OCI-LY3 (cell line): ENCODE measurements at regions not wholly inside any gene's neighbourhood (a gene's known extent, or its start where the extent isn't known, plus 50 kb on each side); places are given as distances from the start of the nearest gene placed in this dataset.

Experiments
- H2AFZ ChIP-seq: fragments of 200-600, 300-600 bp; shearing (Covaris generic); 2 replicates; pipeline ENCODE4 v1.6.0; 2014; ENCODE audit warnings: antibody characterized with exemption, low read depth, low read length
- H3K27ac ChIP-seq: fragments of 200-600, 300-600 bp; sonication (generic); 2 replicates; pipeline ENCODE4 v1.5.1; 2014; ENCODE audit warnings: mild to moderate bottlenecking, low read length, moderate library complexity, mixed read lengths
- H3K27me3 ChIP-seq: fragments of 200-600, 300-600 bp; sonication (generic); 2 replicates; pipeline ENCODE4 v1.6.1; 2014; ENCODE audit warnings: low read depth, low read length, mixed read lengths
- H3K36me3 ChIP-seq: fragments of 200-600, 300-600 bp; sonication (generic); replicated peaks from 2 replicates; pipeline ENCODE3; 2014; ENCODE audit warnings: low read depth, low read length, mixed read lengths
- H3K4me1 ChIP-seq: fragments of 300-600, 200-600 bp; sonication (generic); 2 replicates; pipeline ENCODE4 v1.6.1; 2014; ENCODE audit warnings: low read length, mixed read lengths
- H3K4me2 ChIP-seq: fragments of 200-600, 300-600 bp; sonication (generic); 2 replicates; pipeline ENCODE4 v1.6.1; 2014; ENCODE audit warnings: low read length, mixed read lengths
- H3K4me3 ChIP-seq: fragments of 300-600, 200-600 bp; sonication (generic); 2 replicates; pipeline ENCODE4 v1.5.1; 2014; ENCODE audit warnings: antibody characterized with exemption, mild to moderate bottlenecking, low read length, moderate library complexity
- H3K79me2 ChIP-seq: fragments of 300-600, 200-600 bp; shearing (Covaris generic); 2 replicates; pipeline ENCODE4 v1.6.1; 2014; ENCODE audit warnings: mild to moderate bottlenecking, low read length, mixed read lengths
- H3K9ac ChIP-seq: fragments of 300-600, 200-600 bp; shearing (Covaris generic); 2 replicates; pipeline ENCODE4 v1.6.0; 2014; ENCODE audit warnings: mild to moderate bottlenecking, low read length, moderate library complexity
- H3K9me3 ChIP-seq: fragments of 200-600, 300-600 bp; shearing (Covaris generic); 2 replicates; pipeline ENCODE4 v1.6.1; 2014; ENCODE audit warnings: low read length, mixed read lengths; ENCODE audit not compliant: insufficient read depth
- H4K20me1 ChIP-seq: fragments of 200-600, 300-600 bp; sonication (generic); 2 replicates; pipeline ENCODE4 v1.6.1; 2016; ENCODE audit warnings: low read length, mixed read lengths; ENCODE audit not compliant: insufficient read depth
- CTCF ChIP-seq: fragments of 200-600, 300-600 bp; sonication (generic); IDR thresholded peaks from 2 replicates; pipeline ENCODE4 v1.5.1; 2014; ENCODE audit warnings: antibody characterized with exemption, low read length, low read depth
- EZH2phosphoT487 ChIP-seq: fragments of 200-600 bp; shearing (Covaris generic); IDR thresholded peaks from 2 replicates; pipeline ENCODE4 v1.6.1; 2018; ENCODE audit warnings: antibody characterized with exemption, mixed run types, low read depth

GRCh38 chr18:38263066-38263465 lies 697.5 kb upstream of the CELF4 start:
- Histone ChIP-seq H3K4me1 (no peaks in the 10 kb centered on the region), H3K4me3 (no peak overlapping the region), H2AFZ (no peak overlapping the region), H3K79me2 (no peaks in the 10 kb centered on the region), H3K27me3 (no peaks in the 10 kb centered on the region), H3K9ac (no peak overlapping the region), H3K4me2 (no peak overlapping the region), H3K27ac (no peak overlapping the region), H4K20me1 (no peaks in the 10 kb centered on the region), H3K36me3 (no peaks in the 10 kb centered on the region), H3K9me3 (no peaks in the 10 kb centered on the region)
- TF ChIP-seq EZH2phosphoT487 (no peak), CTCF (no peak)

- Histone ChIP-seq H3K9ac (no peak overlapping the region), H3K79me2 (no peaks in the 10 kb centered on the region), H3K27me3 (no peaks in the 10 kb centered on the region), H3K27ac (no peak overlapping the region), H3K4me3 (no peak overlapping the region), H3K9me3 (no peaks in the 10 kb centered on the region), H3K4me1 (no peaks in the 10 kb centered on the region), H2AFZ (no peak overlapping the region), H3K4me2 (no peak overlapping the region), H4K20me1 (no peaks in the 10 kb centered on the region), H3K36me3 (no peaks in the 10 kb centered on the region)
- no peak for TF ChIP-seq CTCF
- no peak for TF ChIP-seq EZH2phosphoT487
Measured at GRCh38 chr18:38262661-38263060, 697.1 kb upstream of the CELF4 start.

- Histone ChIP-seq H3K79me2 (no peaks in the 10 kb centered on the region), H2AFZ (no peak overlapping the region), H3K4me3 (no peak overlapping the region), H3K9me3 (no peaks in the 10 kb centered on the region), H3K36me3 (no peaks in the 10 kb centered on the region), H3K27ac (no peak overlapping the region), H3K27me3 (no peaks in the 10 kb centered on the region), H3K4me2 (no peak overlapping the region), H3K4me1 (no peaks in the 10 kb centered on the region), H3K9ac (no peak overlapping the region), H4K20me1 (no peaks in the 10 kb centered on the region)
- TF ChIP-seq CTCF = no peak
- TF ChIP-seq EZH2phosphoT487 = no peak
Measured at GRCh38 chr18:38257661-38258060, 692.1 kb upstream of the CELF4 start.

GRCh38 chr18:38256366-38256765 lies 690.8 kb upstream of the CELF4 start:
- no peaks in the 10 kb centered on the region for H3K79me2 ChIP-seq
- H4K20me1 ChIP-seq = no peaks in the 10 kb centered on the region
- TF ChIP-seq EZH2phosphoT487 (no peak), CTCF (no peak)
- H3K9ac ChIP-seq = no peak overlapping the region
- H2AFZ ChIP-seq = no peak overlapping the region
- no peak overlapping the region for H3K4me3 ChIP-seq
- H3K4me2 ChIP-seq = no peak overlapping the region
- H3K36me3 ChIP-seq = no peaks in the 10 kb centered on the region
- no peaks in the 10 kb centered on the region for H3K9me3 ChIP-seq
- H3K27ac ChIP-seq = no peak overlapping the region
- H3K4me1 ChIP-seq = no peaks in the 10 kb centered on the region
- H3K27me3 ChIP-seq = no peaks in the 10 kb centered on the region
